ENCODE measurements at regions not wholly inside any gene's neighbourhood (a gene's known extent, or its start where the extent isn't known, plus 50 kb on each side); places are given as distances from the start of the nearest gene placed in this dataset.

- no peak for DNase-seq (ENCODE audit: low spot score)
These were observed 388.3 kb downstream of the PLK2 start for GRCh38 chr5:58071566-58071965.

DNA sequence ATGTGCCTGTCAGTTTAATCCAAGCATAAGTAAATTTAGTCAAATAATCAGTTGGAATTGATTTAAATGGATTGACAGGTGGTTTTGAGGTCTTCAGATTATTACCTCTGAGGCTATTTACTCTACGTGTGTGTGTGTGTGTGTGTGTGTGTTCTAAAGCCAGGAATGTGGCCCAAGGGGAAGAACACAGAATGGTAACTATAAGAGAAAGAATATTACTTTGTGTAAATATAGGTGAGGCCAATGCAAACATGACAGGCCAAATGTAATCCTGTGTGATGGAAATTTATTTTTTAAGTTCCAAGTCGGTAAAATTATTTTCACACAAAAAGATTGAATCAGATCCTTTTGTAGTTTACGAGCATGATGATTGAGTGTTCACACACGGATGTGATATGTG lies 390.0 kb downstream of the PLK2 start:
- no peak for DNase-seq (ENCODE audit: low spot score)

DNA sequence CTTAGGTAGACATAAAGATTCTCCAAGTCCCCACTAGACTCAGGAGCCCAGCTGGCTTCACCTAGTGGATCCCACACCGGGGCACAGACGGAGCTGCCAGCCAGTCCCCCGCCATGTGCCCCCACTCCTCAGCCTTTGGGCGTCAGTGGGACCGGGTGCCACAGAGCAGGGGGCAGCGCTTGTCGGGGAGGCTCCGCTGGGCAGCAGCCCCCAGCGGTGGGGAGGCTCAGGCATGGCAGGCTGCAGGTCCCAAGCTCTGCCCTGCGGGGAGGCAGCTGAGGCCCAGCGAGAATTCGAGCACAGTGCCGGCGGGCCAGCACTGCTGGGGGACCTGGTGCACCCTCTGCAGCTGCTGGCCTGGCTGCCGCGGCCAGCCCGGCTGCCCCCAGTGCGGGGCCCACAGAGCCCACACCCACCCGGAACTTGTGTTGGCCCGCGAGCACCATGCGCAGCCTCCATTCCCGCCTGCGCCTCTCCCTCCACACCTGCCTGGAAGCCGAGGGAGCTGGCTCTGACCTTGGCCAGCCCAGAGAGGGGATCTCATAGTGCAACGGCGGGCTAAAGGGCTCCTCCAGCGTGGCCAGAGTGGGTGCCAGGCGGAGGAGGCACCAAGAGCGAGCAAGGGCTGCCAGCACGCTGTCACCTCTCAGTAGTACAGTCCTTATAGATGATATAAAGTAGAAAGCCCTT lies 390.7 kb downstream of the PLK2 start:
- no peak for DNase-seq (ENCODE audit: low spot score)

- DNase-seq (ENCODE audit: low spot score) = no peak
These were observed 393.3 kb downstream of the PLK2 start for GRCh38 chr5:58066557-58066956.

- no peak for DNase-seq (ENCODE audit: low spot score)
These were observed 393.8 kb downstream of the PLK2 start for GRCh38 chr5:58066076-58066475.

GRCh38 chr5:58064801-58065200 lies 395.1 kb downstream of the PLK2 start:
- DNase-seq (ENCODE audit: low spot score) = no peak

DNA sequence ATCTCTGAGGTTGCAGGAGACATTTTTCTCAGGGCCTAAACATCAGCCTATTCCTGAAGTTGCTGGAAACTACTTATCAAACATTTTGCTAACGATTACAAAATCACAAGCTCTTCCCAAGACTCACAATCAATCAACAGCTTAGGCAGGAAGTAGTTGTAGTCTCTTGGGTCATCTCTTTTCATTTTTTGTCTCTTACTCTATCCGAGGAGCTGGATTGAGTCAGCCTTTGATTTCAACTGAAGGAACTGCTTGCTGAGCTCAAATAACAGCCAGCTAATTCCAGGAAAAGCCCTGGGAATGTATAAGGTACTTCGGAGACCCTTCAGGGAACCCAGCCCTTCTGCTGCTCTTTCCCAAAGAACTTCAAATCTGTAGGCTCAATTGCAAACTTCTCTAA lies 398.9 kb downstream of the PLK2 start:
- no peak for DNase-seq (ENCODE audit: low spot score)

GRCh38 chr5:58057324-58057723 lies 402.6 kb downstream of the PLK2 start:
- DNase-seq (ENCODE audit: low spot score) = no peak

- no peak for DNase-seq (ENCODE audit: low spot score)
These were observed 403.3 kb downstream of the PLK2 start for GRCh38 chr5:58056546-58056945.

DNA sequence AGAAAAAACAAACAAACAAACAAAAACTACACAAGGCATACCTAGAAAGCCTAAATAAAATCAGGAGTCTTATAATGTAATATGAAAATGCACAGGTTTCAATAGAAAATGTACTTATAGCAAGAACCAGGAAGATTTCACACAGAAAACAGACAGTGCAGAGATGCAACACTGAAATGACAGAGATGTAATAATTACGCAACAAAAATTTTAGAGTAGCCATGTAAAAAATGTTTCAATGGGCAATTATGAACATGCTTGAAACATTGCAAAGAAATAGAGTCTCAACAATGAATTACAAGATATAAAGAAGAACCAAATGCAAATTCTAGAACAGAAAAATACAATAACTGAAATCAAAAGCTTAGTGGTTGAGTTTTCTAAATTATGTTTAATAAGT lies 405.9 kb downstream of the PLK2 start:
- DNase-seq (ENCODE audit: low spot score) = no peak

GRCh38 chr5:58048954-58049353 lies 410.9 kb downstream of the PLK2 start:
- no peak for DNase-seq (ENCODE audit: low spot score)

DNA sequence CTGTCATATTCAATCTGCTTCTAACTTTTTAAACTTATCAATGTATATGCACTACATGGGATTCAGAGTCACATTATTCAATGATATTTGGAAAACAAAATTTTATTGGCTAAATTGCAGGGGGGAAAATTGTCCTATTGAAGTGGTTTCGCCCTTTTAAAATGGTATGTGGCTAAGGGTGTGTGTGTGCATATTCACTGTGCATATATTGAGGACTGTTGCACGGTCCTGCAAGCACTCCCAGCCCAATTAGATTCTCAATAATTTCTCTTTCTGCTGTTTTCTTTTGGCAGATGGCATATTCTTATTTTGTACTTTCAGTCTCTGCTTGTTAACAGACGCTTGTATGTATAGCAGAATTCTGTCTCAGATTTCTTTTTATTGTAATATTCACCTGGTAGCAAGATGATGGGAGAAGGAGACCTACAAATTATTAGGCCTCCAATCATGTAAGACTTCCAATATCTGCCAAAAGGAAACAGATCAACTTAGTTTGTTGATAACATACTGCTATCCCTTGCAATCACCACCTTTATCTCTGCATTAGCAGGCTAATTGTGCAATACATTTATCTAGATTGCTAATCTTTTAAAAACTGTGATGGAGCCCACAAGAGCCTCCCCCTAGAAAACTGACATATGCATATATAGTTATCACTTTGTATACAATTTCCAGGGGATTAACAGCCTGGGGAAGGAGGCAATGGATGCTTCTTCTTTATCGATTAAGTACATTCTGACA lies 411.5 kb downstream of the PLK2 start:
- no peak for DNase-seq (ENCODE audit: low spot score)

DNA sequence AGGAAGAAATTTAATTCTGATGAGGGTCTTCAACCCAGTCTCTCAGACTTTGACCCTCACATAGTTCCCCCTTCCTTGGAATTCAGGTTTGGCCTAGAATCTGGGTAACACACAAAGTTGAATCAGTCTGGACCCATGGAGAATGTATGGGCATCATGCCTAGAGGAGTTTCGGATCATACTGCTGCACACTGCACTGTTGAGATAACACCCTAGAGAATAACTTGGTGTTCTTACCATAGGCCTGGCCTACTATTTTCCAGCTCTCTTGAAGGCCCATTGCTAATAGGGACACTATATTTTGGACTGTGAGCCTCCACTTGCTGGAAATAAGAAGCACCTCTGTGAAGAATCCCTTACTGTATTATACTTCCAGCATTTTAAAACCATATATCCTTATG lies 413.5 kb downstream of the PLK2 start:
- no peak for DNase-seq (ENCODE audit: low spot score)

- no peak for DNase-seq (ENCODE audit: low spot score)
These were observed 415.7 kb downstream of the PLK2 start for GRCh38 chr5:58044166-58044565.

- no peak for DNase-seq (ENCODE audit: low spot score)
These were observed 416.6 kb downstream of the PLK2 start for GRCh38 chr5:58043032-58043945.

- DNase-seq (ENCODE audit: low spot score) = no peak
These were observed 418.0 kb downstream of the PLK2 start for GRCh38 chr5:58041884-58042283.

- DNase-seq (ENCODE audit: low spot score) = no peak
These were observed 419.0 kb downstream of the PLK2 start for GRCh38 chr5:58040846-58041245.

GRCh38 chr5:58040044-58040443 lies 419.8 kb downstream of the PLK2 start:
- DNase-seq (ENCODE audit: low spot score) = no peak

GRCh38 chr5:58037899-58038298 lies 422.0 kb downstream of the PLK2 start:
- no peak for DNase-seq (ENCODE audit: low spot score)

- DNase-seq (ENCODE audit: low spot score) = no peak
These were observed 434.1 kb downstream of the PLK2 start for GRCh38 chr5:58025809-58026208.

DNA sequence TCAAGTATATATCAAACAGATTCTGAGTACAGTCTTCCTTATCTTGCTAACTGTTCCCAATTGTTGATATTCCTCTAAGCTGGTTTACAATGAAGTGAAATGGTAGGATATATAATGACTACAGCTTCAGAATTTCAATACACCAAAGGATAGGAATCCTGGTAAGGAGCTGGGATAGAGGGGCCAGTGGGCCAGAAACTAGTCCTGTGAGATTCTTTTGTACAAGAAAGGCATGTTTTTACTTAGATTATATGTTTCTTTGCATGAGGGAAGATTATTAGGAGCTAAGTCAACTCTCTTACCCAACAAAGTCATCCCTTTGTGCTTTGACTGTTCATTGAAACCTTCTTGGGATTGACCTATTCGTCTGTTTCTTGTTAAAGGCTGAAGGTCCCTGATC lies 435.7 kb downstream of the PLK2 start:
- no peak for DNase-seq (ENCODE audit: low spot score)

DNA sequence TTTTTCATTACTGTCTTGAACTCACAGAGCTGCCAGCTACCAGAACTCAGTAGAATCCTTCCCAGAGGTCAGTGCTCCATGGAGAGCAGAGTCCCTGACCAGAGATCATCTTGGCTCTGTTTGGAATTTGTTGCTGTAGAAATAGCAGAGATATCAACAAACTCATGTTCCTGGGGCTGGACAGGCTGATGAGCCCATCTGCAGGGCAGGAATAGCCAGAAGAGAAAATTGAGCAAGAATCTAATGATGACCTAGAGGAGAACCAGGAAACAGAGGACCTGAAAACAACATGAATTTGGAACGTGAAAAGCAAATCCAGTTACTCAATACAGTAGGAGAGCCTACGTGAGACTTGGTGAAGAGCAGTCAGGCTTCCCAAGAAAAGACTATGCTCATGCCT lies 437.8 kb downstream of the PLK2 start:
- DNase-seq (ENCODE audit: low spot score) = no peak

DNA sequence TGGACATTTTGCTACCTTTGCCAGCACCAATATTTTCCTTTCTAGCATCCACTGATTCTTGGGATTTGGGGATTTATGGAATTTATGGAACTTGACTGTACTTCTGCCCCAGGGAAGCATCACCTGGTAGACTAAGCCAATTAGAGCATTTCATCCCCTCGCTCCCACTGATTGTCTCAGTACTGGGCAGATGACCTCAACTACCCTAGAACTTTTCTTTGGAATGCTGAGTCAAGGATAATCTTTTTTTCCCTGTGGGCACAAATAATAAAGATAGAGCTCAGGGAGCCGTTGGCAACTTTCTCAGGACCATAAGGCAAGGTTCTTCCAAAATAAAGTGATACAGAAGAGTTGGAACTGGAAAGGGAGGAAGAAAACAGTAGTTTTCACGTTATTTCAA lies 438.4 kb downstream of the PLK2 start:
- DNase-seq (ENCODE audit: low spot score) = no peak
